Mesodermal cell (in vitro differentiated cells): ENCODE measurements at regions not wholly inside any gene's neighbourhood (a gene's known extent, or its start where the extent isn't known, plus 50 kb on each side); places are given as distances from the start of the nearest gene placed in this dataset.

Experiments used
- H3K27ac ChIP-seq: 2 replicates; pipeline ENCODE4 v1.7.0; 2013; ENCODE audit warnings: mild to moderate bottlenecking, low read depth, low read length, moderate library complexity; ENCODE audit not compliant: severe bottlenecking
- H3K36me3 ChIP-seq: 2 replicates; pipeline ENCODE4 v1.7.1; 2013; ENCODE audit warnings: mild to moderate bottlenecking, low read length, moderate library complexity; ENCODE audit not compliant: control insufficient read depth, insufficient read depth
- H3K4me1 ChIP-seq: one replicate; pipeline ENCODE4 v1.7.1; 2013; ENCODE audit warnings: mild to moderate bottlenecking, low read length; ENCODE audit not compliant: insufficient read depth, control insufficient read depth, poor library complexity, severe bottlenecking
- H3K4me3 ChIP-seq: 2 replicates; pipeline ENCODE4 v1.7.0; 2013; ENCODE audit warnings: low read length, control low read depth, mild to moderate bottlenecking; ENCODE audit not compliant: insufficient read depth, poor library complexity, severe bottlenecking; ENCODE audit errors: extremely low read depth
- H3K9me3 ChIP-seq: 2 replicates; pipeline ENCODE4 v1.7.1; 2013; ENCODE audit warnings: mild to moderate bottlenecking, low read length, moderate library complexity; ENCODE audit not compliant: control insufficient read depth
- WGBS, 2 experiments: methylation state at CpG; one replicate each; pipeline ENCODE4 v1.1.5; 2013; ENCODE audit warnings: missing lambda C conversion rate in 2 of 2; ENCODE audit not compliant: insufficient coverage in 2 of 2; 5-methylcytosine and 5-hydroxymethylcytosine counted together

DNA sequence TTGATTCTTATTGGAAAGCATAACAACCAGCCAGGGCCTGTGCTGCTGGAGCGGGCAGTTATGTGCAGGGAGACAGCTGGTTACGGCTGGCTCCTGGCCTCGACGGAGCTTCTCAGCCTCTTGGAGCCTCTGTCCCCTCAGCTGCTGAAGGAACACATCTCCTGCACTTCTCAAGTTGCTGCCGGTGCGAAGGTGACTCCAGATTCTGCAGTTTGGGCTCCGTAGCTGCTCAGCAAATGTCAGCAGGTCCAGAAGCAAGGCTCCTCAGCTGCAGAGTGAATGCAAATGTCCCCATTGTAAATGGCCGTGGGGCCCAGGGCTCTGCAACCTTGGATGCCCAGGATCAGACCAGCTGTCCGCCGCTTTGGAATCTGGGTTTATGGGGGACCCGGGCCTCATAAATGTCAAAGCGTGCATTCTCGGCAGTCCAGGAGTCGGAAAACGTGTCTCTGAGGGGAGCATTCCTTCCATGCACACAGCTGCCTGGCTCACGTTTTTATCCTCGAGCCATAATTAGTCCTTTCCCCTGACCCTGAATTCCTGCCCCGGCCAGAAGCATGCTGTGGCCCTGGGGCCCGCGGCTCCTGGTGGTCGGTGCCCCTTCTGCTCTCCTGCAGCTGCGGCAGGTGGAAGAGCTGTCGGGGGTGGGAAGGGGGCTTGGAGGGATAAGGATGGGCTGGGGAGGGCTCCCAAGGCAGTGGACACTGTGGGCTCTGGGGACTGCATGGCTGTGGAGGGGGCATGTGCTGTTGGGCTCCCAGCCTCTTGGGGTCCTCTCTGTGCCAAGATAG, 106.0 kb downstream of the KIF26A start:
- H3K4me3 ChIP-seq: no peak overlapping the region
- no peaks in the 10 kb centered on the region for H3K36me3 ChIP-seq
- H3K9me3 ChIP-seq: peaks cover 15% of the 10 kb centered on the region
- H3K27ac ChIP-seq: no peak overlapping the region
- no peaks in the 10 kb centered on the region for H3K4me1 ChIP-seq
- 88 to 95% methylated on average over 21 to 23 of the region's 23 CpGs for WGBS, 2 experiments

DNA sequence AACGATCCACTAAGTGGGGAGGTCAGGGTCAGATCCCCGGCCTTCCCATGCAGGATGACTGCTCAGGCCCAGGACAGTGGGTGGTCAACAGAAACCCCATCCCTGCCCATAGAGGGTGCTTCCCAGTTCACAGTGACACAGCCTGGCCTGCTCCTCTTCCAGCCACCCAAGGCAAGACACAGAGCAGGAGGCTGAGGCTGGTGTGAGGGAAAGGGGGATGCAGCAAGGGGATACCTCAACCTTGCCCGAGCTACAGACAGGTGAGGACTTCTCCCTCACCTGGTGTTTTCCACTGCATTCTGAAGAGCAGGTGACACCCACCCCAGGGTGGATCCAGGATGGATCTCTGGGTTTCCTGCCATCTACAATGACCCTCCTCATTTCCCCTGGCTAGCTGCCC, 106.7 kb downstream of the KIF26A start:
- H3K27ac ChIP-seq: no peak overlapping the region
- 77 to 97% methylated on average over 3 of the region's 3 CpGs for WGBS, 2 experiments

DNA sequence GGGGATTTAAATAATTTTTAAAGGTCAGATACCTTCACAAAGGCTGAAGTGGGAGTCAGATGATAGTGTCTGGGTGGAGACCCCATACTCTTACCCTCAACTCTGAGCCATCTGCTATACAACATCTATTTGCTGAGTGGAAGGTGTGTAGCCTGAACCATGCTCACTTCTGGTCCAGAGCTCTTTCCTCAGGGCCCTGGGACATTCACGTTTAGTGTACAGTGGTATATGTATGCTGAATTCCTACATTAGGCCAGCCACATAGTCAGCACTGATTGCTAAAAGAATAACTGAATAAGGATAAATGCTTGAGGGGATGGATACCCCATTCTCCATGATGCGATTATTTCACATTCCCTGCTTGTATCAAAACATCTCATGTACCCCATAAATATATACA, 107.3 kb downstream of the KIF26A start:
- H3K36me3 ChIP-seq: no peaks in the 10 kb centered on the region
- no peak overlapping the region for H3K4me3 ChIP-seq
- WGBS, 2 experiments: 88 to 100% methylated on average over 1 of the region's 2 CpGs
- no peak overlapping the region for H3K27ac ChIP-seq
- H3K4me1 ChIP-seq: no peaks in the 10 kb centered on the region
- peaks cover 15% of the 10 kb centered on the region for H3K9me3 ChIP-seq

More for the DNA sequence above, 106.7 kb downstream of the KIF26A start:
- no peaks in the 10 kb centered on the region for H3K4me1 ChIP-seq
- peaks cover 15% of the 10 kb centered on the region for H3K9me3 ChIP-seq
- H3K4me3 ChIP-seq: no peak overlapping the region
- H3K36me3 ChIP-seq: no peaks in the 10 kb centered on the region

DNA sequence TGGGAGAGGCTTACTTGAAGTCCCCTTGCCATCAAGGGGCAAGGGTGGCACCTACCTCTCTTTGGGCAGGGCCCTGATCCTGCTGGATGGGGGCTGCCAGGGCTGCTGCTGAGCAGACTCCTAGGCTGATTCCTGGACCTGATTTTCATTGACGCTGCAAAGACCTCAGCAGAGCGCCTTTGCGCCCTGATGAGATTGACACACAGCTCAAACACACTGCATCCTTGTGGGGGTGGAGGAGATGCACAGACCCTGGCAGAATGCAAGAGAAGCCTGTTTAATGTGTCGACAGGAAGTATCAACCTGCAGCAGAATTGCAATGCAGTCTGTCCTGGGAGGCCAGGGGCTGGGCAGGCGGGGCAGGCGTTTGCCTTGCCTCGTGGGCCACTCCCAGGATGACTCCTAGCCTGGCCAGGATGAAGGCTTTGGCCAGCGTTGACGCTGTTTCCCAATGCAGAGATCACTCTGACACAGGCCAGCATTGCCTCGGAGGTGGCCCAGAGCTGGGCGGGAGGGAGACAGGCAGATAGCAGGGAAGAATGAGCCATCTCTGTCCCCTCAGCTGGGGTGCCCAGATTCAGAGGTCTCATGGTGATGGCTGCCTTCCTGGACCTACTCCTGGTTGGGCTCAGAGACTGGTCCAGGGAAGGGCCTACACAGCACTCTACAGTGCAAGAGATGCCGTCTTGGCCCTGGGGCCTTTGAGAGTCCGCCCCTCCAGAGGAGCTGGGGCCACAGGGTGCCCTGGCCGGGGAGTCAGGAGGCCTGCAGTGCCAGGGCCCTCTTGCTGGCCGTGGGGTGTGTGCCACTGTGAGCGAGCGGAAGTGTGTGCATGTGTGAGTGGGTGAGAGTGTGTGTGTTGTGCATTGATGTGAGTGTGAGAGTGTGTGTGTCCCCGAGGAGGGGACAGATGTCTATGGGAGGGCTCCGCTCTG, 108.3 kb downstream of the KIF26A start:
- Histone ChIP-seq H3K27ac (no peak overlapping the region), H3K36me3 (no peaks in the 10 kb centered on the region)
- WGBS, 2 experiments: 88 to 91% methylated on average over 10 to 17 of the region's 19 CpGs

DNA sequence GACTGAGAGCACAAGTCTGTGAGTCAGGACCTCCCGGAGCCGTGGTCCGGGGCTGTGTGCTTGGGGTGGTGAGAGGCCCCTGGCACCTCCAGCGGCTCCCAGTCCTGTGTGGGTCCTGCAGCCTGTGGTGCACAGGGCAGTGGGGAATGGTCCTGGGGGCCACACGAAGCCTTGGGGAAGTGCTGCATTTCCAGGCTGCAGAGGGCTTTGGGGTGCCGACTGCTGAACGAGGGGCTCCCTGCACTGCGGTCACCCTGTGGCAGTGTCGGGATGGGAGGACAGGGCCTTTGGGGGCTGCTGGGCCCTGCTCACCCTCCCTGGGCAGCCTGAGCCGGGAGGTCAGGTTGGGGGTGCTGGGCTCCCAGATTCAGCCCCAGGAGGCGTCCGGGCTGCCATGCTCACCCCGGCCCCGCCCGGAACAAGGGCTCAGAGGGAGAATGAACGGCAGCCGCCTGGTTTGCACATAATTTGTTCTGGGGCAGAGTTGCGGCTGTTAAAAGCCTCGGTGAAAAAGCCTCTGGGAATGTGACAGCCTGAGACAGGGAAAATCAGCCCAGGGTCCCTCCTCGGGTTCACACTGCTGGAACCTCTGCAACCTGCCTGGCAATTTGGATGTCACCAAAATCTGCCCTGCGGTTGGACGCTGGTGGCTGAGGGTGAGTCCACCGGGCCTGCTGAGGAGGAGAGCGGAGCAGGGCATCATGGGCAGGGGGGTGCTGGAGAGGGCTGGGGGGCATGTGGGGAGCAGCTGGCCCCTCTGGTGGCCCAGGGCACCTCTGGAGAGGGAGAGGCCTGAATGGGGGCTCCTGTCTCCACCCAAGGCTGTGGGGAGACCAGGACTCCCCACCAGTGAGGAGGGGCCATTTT, 109.2 kb downstream of the KIF26A start:
- no peaks in the 10 kb centered on the region for H3K36me3 ChIP-seq
- WGBS, 2 experiments: 91 to 93% methylated on average over 17 to 22 of the region's 24 CpGs
- peaks cover 15% of the 10 kb centered on the region for H3K9me3 ChIP-seq
- no peak overlapping the region for H3K4me3 ChIP-seq
- H3K27ac ChIP-seq: no peak overlapping the region
- no peaks in the 10 kb centered on the region for H3K4me1 ChIP-seq

More for the DNA sequence above, 108.3 kb downstream of the KIF26A start:
- Histone ChIP-seq H3K9me3 (peaks cover 15% of the 10 kb centered on the region), H3K4me1 (no peaks in the 10 kb centered on the region), H3K4me3 (no peak overlapping the region)

DNA sequence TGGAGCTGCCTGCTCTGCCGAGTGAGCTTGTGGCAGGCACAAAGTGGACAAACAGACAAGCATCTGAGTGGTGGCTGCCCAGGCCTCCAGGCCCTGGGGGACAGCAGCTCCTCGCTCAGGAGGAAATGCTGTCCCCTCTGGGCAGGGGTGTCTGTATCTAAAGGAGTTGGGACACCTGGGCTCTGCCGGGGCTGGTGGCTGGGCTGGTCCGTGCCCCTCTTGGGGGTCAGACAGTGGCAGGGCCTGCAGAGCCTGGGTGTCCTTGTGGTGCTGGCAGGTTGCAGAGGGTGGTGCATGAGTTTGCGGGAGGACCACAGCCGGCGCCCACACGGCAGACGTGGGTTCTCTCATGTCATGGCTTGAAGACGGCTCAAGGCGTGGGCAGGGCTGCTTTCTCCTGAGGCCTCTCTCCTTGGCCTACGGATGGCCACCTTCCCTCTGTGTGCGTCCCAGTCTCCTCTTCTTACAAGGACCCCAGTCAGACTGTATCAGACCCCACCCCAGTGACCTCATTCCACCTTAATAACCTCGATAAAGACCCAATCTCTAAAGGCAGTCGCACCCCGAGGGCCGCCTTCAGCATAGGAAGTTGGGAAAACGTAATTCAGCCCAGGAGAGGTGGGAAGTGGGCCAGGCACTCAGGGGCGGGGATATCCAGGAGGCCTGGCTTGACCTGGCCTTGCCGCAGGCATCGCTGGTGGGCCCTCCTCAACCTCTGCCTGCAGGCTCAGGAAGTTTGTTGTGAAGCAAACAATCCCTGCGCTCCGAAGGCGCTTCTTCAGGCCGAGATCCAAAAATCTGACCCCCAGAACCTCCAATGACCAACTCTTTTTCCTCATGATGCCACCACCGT, 110.0 kb downstream of the KIF26A start:
- H3K27ac ChIP-seq: no peak overlapping the region
- WGBS, 2 experiments: 94 to 95% methylated on average over 22 to 25 of the region's 26 CpGs

DNA sequence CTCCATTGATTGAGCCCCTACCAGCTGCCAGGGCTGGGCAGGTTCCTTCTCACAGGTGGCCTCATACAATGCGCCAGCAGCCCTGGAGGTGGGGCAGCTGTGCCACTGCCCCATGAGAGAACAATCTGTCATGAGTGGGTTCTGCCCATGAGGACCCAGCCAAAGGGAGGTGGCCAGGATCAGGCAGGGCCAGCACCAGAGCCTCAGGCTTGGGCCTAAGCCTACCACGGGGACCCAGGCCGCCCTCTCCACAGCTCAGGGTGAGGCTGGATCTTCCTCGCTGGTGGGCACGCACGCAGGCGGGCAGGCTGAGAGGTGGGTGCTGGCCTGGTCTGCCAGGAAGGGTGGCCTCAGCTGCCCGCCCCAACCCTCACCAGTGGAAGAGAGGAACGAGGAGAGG, 110.7 kb downstream of the KIF26A start:
- Histone ChIP-seq H3K4me3 (no peak overlapping the region), H3K27ac (no peak overlapping the region), H3K36me3 (no peaks in the 10 kb centered on the region), H3K4me1 (no peaks in the 10 kb centered on the region), H3K9me3 (peaks cover 9% of the 10 kb centered on the region)
- 78 to 92% methylated on average over 5 to 8 of the region's 9 CpGs for WGBS, 2 experiments

More for the DNA sequence above, 110.0 kb downstream of the KIF26A start:
- Histone ChIP-seq H3K9me3 (peaks cover 9% of the 10 kb centered on the region), H3K4me1 (no peaks in the 10 kb centered on the region), H3K36me3 (no peaks in the 10 kb centered on the region), H3K4me3 (no peak overlapping the region)

DNA sequence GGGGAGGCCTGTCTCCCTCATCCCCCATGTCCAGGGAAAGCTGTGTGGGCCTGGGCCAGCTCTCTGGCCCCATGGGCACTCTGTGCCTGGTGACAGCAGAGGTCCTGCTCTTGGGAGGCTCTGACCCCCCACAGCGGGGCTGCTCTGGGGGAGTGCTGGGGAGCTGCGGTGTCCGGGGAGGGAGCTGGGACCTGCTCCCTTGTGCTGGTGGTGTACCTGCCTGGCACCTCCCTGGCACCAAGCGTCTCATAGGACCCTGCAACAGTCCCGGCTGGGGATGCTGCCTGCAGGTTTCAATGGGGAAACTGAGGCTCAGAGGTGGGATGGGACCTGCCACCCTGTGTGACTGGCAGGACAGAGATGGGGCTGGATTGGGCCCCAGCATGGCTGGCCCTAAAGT, 111.3 kb downstream of the KIF26A start:
- Histone ChIP-seq H3K9me3 (peaks cover 9% of the 10 kb centered on the region), H3K4me3 (no peak overlapping the region), H3K27ac (no peak overlapping the region), H3K36me3 (no peaks in the 10 kb centered on the region), H3K4me1 (no peaks in the 10 kb centered on the region)
- WGBS, 2 experiments: 90 to 100% methylated on average over 2 to 5 of the region's 5 CpGs

DNA sequence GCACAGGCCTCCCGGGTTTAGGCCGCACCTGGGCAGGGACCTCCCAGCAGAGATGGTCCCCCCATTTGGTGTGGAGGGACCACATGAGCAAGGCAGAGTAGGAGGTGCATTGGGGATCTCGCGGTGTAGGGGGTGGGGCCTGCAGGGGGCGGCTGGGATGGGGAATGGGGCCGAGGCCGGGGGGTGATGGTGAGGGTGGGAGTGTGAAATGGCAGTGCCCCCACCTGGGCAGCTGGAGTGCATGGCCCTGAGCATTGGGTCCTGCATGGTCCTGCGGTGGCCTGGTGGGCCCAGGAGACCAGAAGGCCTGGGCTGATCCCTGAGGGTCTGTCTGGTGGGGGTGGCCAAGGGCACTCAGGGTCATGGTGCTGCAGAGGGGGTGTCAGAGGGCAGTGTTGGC, 111.8 kb downstream of the KIF26A start:
- H3K27ac ChIP-seq: no peak overlapping the region
- H3K36me3 ChIP-seq: no peaks in the 10 kb centered on the region
- no peaks in the 10 kb centered on the region for H3K4me1 ChIP-seq
- no peak overlapping the region for H3K4me3 ChIP-seq
- WGBS, 2 experiments: 90 to 93% methylated on average over 4 to 8 of the region's 8 CpGs
- peaks cover 4% of the 10 kb centered on the region for H3K9me3 ChIP-seq
